HG03280 (cell line): ENCODE measurements at regions not wholly inside any gene's neighbourhood (a gene's known extent, or its start where the extent isn't known, plus 50 kb on each side); places are given as distances from the start of the nearest gene placed in this dataset.
"Not testable (repeated sequence)": the region's sequence is repeated elsewhere in the genome, so short reads cannot be mapped to it uniquely, and the experiment has no call there.

Experiments used
- ATAC-seq: cut with Tn5 transposase; IDR thresholded peaks from one replicate; pipeline ENCODE4 v1.9.1; 2021; ENCODE audit warnings: mild to moderate bottlenecking, moderate library complexity; ENCODE audit not compliant: unreplicated experiment

GRCh38 chr10:61018146-61018545 lies 74.2 kb upstream of the RHOBTB1 start:
- ATAC-seq, result no peak

GRCh38 chr10:61016630-61017029 lies 72.6 kb upstream of the RHOBTB1 start:
- no peak for ATAC-seq

- ATAC-seq, result no peak
Measured at GRCh38 chr10:61016007-61016406, 72.0 kb upstream of the RHOBTB1 start.

GRCh38 chr10:61010863-61011262 lies 66.9 kb upstream of the RHOBTB1 start:
- ATAC-seq, result no peak

GRCh38 chr10:61003069-61003468 lies 59.1 kb upstream of the RHOBTB1 start:
- not testable (repeated sequence) for ATAC-seq

GRCh38 chr10:61001731-61002122 lies 57.7 kb upstream of the RHOBTB1 start:
- no peak for ATAC-seq

- no peak for ATAC-seq
Measured at GRCh38 chr10:61000769-61001730, 57.1 kb upstream of the RHOBTB1 start.

GRCh38 chr10:60998932-60999331 lies 54.9 kb upstream of the RHOBTB1 start:
- no peak for ATAC-seq

- no peak for ATAC-seq
Measured at GRCh38 chr10:60994128-60994527, 50.1 kb upstream of the RHOBTB1 start.
